CD4-positive, alpha-beta T cell (primary cell): ENCODE measurements at regions not wholly inside any gene's neighbourhood (a gene's known extent, or its start where the extent isn't known, plus 50 kb on each side); places are given as distances from the start of the nearest gene placed in this dataset.

Experiments used
- ATAC-seq: fragments of 200-7000 bp; cut with Tn5 transposase; one replicate; pipeline ENCODE4 v1.10.0; 2022; ENCODE audit warnings: mild to moderate bottlenecking; ENCODE audit not compliant: poor library complexity
- CTCF ChIA-PET: fragments of 350-600 bp; sonication (Branson Sonifier 250); formaldehyde crosslinking; loops from one replicate; lab custom pipeline; 2021; ENCODE audit warnings: antibody characterized with exemption, inconsistent platforms; lab: Charles Lee
- POLR2A ChIA-PET: fragments of 350-600 bp; sonication (Branson Sonifier 250); formaldehyde crosslinking; loops from one replicate; lab custom pipeline; 2021; ENCODE audit warnings: antibody characterized with exemption, inconsistent platforms; lab: Charles Lee
- DNase-seq, 14 experiments: peaks; one replicate each; pipeline ENCODE4 v3.0.0-alpha.2; 2013 to 2020; ENCODE audit warnings: mixed read lengths in 2 of 14
- H3K27ac ChIP-seq, 2 donors: one replicate each; pipeline versions ENCODE4 v1.5.1 to v1.7.0; 2013; ENCODE audit warnings: low read length in 2 of 2, low read depth in 1 of 2, mild to moderate bottlenecking in 1 of 2
- H3K27me3 ChIP-seq, 2 experiments: 1 replicate in 1 of 2; 2 replicates in 1 of 2; pipeline versions ENCODE4 v1.6.1 to v1.7.0; 2013; ENCODE audit warnings: low read length in 2 of 2, control low read depth in 1 of 2, mild to moderate bottlenecking in 1 of 2, moderate library complexity in 1 of 2; ENCODE audit not compliant: insufficient read depth in 2 of 2, control insufficient read depth in 1 of 2
- H3K36me3 ChIP-seq: one replicate; pipeline ENCODE4 v1.6.1; 2013; ENCODE audit warnings: low read length, control low read depth; ENCODE audit not compliant: insufficient read depth
- H3K4me1 ChIP-seq: one replicate; pipeline ENCODE4 v1.6.1; 2013; ENCODE audit warnings: low read length, control low read depth; ENCODE audit not compliant: insufficient read depth
- H3K4me3 ChIP-seq: one replicate; pipeline ENCODE4 v1.5.1; 2013; ENCODE audit warnings: mild to moderate bottlenecking, low read length, moderate library complexity
- H3K9me3 ChIP-seq, 2 experiments: 1 replicate in 1 of 2; 2 replicates in 1 of 2; pipeline versions ENCODE4 v1.6.1 to v1.7.0; 2013; ENCODE audit warnings: low read length in 2 of 2, mild to moderate bottlenecking in 2 of 2, control low read depth in 1 of 2, moderate library complexity in 1 of 2; ENCODE audit not compliant: control insufficient read depth in 1 of 2, insufficient read depth in 1 of 2
- H3K27ac Mint-ChIP-seq: one replicate; pipeline ENCODE4 v1.8.0; 2020; ENCODE audit warnings: mixed read lengths
- H3K27me3 Mint-ChIP-seq: one replicate; pipeline ENCODE4 v1.8.0; 2021; ENCODE audit warnings: mixed read lengths
- H3K36me3 Mint-ChIP-seq: one replicate; pipeline ENCODE4 v1.8.0; 2021; ENCODE audit warnings: low read depth, mixed read lengths
- H3K4me1 Mint-ChIP-seq: one replicate; pipeline ENCODE4 v1.8.0; 2021; ENCODE audit warnings: low read depth, mixed read lengths
- H3K4me3 Mint-ChIP-seq: one replicate; pipeline ENCODE4 v1.8.0; 2020; ENCODE audit warnings: mild to moderate bottlenecking, mixed read lengths
- H3K9me3 Mint-ChIP-seq: one replicate; pipeline ENCODE4 v1.8.0; 2020; ENCODE audit warnings: mixed read lengths
- intact Hi-C, 2 experiments: fragments of 100-400 bp; cut with DNase I in 1 of 2; cut with micrococcal nuclease in 1 of 2; formaldehyde crosslinking; loops; one replicate each; pipeline versions ENCODE4 v1.15.1 to v1.9.0; 2023 to 2025; cut with DNase I, micrococcal nuclease
- TF ChIP-seq, protein P1 (sequence below): fragments of 200-600 bp; IDR thresholded peaks from one replicate; pipeline ENCODE4 v1.8.0; 2022; ENCODE audit warnings: antibody characterized with exemption, mild to moderate bottlenecking

DNA sequence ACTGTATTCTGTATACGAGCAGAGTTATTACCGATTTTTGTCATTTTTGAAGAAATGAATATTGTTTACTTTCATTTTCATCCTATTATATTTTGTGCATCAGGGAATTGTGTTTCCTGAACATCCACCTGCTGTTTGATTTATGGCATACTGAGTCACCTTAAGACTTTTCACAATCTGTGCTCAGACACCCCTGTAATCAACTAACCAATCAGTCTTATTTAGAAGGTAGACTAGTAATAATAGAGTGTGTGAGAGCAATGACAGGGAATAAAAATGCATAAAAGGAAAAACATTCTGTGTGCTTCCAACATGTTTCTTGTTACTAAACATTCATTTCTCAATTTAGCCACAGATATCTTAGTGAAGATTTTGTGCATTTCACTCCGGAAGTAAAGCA, 1413.6 kb upstream of the ACO1 start:
- ChIA-PET CTCF (no interaction called here), POLR2A (no interaction called here)
- Mint-ChIP-seq H3K4me1 (no peaks in the 10 kb centered on the region), H3K36me3 (no peaks in the 10 kb centered on the region), H3K4me3 (no peak overlapping the region), H3K27ac (no peak overlapping the region), H3K9me3 (no peaks in the 10 kb centered on the region), H3K27me3 (no peaks in the 10 kb centered on the region)
- no peak for DNase-seq
- ATAC-seq: no peak
- TF ChIP-seq, protein P1, sequence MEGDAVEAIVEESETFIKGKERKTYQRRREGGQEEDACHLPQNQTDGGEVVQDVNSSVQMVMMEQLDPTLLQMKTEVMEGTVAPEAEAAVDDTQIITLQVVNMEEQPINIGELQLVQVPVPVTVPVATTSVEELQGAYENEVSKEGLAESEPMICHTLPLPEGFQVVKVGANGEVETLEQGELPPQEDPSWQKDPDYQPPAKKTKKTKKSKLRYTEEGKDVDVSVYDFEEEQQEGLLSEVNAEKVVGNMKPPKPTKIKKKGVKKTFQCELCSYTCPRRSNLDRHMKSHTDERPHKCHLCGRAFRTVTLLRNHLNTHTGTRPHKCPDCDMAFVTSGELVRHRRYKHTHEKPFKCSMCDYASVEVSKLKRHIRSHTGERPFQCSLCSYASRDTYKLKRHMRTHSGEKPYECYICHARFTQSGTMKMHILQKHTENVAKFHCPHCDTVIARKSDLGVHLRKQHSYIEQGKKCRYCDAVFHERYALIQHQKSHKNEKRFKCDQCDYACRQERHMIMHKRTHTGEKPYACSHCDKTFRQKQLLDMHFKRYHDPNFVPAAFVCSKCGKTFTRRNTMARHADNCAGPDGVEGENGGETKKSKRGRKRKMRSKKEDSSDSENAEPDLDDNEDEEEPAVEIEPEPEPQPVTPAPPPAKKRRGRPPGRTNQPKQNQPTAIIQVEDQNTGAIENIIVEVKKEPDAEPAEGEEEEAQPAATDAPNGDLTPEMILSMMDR: no peak
- Histone ChIP-seq H3K27me3 (no peaks in the 10 kb centered on the region), H3K9me3 (no peaks in the 10 kb centered on the region), H3K4me3 (no peak overlapping the region), H3K4me1 (no peaks in the 10 kb centered on the region), H3K27ac (no peak overlapping the region), H3K36me3 (no peaks in the 10 kb centered on the region)
- intact Hi-C loops: no loop called here

DNA sequence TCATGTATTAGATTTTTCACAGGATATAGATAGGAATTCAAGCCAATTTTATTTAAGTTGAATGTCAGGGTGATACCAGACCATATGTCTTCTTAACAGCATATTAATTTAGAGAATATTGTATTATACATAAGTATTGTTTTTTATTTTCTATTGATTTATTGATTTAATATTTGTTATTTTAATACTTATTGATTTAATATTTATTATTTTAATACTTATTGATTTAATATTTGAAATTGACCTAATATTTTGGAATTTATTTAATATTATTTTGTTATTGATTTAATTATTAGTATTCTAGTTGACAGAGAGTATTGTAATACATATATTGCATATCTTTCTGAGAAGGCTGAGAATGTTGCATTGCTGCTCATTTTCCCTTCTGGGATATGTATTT, 1411.8 kb upstream of the ACO1 start:
- Histone ChIP-seq H3K4me3 (no peak overlapping the region), H3K4me1 (no peaks in the 10 kb centered on the region), H3K9me3 (no peaks in the 10 kb centered on the region), H3K36me3 (no peaks in the 10 kb centered on the region), H3K27me3 (no peaks in the 10 kb centered on the region), H3K27ac (no peak overlapping the region)
- intact Hi-C loops: no loop called here
- H3K27me3 Mint-ChIP-seq: no peaks in the 10 kb centered on the region
- TF ChIP-seq, protein P1: no peak
- H3K27ac Mint-ChIP-seq: no peak overlapping the region
- ATAC-seq: no peak
- H3K4me1 Mint-ChIP-seq: no peaks in the 10 kb centered on the region
- no peak overlapping the region for H3K4me3 Mint-ChIP-seq
- H3K36me3 Mint-ChIP-seq: no peaks in the 10 kb centered on the region
- DNase-seq: no peak
- no peaks in the 10 kb centered on the region for H3K9me3 Mint-ChIP-seq
- ChIA-PET POLR2A (no interaction called here), CTCF (no interaction called here)

DNA sequence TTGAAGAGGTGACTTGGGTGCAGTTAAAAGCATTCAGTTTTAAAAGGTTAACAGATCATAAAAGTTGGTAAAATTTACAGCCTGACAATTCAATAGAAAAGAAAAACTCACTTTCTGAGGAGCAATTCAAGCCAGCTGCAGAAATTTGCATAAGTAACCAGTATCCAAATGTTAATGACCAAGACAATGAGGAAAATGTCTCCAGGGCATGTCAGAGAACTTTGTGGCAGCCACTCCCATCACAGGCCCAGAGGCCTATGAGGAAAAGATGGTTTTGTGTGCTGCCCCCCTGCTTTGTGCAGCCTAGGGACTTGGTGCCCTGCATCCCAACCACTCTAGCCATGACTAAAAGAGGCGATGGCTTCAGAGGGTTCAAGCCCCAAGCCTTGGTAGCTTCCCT, 1406.5 kb upstream of the ACO1 start:
- Mint-ChIP-seq H3K36me3 (no peaks in the 10 kb centered on the region), H3K27ac (no peak overlapping the region)
- no peak for ATAC-seq

More for the DNA sequence above, 1406.5 kb upstream of the ACO1 start:
- no peak for DNase-seq
- Mint-ChIP-seq H3K9me3 (peaks cover 6% of the 10 kb centered on the region), H3K4me3 (no peak overlapping the region), H3K27me3 (no peaks in the 10 kb centered on the region), H3K4me1 (no peaks in the 10 kb centered on the region)
- Histone ChIP-seq H3K27me3 (no peaks in the 10 kb centered on the region), H3K36me3 (no peaks in the 10 kb centered on the region), H3K9me3 (no peaks in the 10 kb centered on the region), H3K4me1 (no peaks in the 10 kb centered on the region), H3K27ac (no peak overlapping the region), H3K4me3 (no peak overlapping the region)
- ChIA-PET POLR2A (no interaction called here), CTCF (no interaction called here)
- intact Hi-C loops: no loop called here
- TF ChIP-seq, protein P1: no peak
